HepG2 (cell line): ENCODE measurements at regions not wholly inside any gene's neighbourhood (a gene's known extent, or its start where the extent isn't known, plus 50 kb on each side); places are given as distances from the start of the nearest gene placed in this dataset.

Source experiments
- ATAC-seq: fragments of 200-7000 bp; cut with Tn5 transposase; 3 replicates; pipeline ENCODE4 v1.9.1; 2020; ENCODE audit warnings: mild to moderate bottlenecking, moderate library complexity
- BruUV-seq: library from RNA; stranded (reverse); fragments of 400-500 nt; replicated peaks from 2 replicates; lab custom pipeline; 2021; lab: Mats Ljungman, UMichigan
- CTCF ChIA-PET: fragments of 300-600 bp; formaldehyde crosslinking; extraction: SDS; loops from one replicate; lab custom pipeline; 2021; ENCODE audit warnings: low total read pairs, inconsistent platforms, low intra/inter-chr PET ratio; lab: Yijun Ruan, JAX
- POLR2A ChIA-PET: fragments of 350-600 bp; sonication (Branson Sonifier 250); formaldehyde crosslinking; loops from one replicate; lab custom pipeline; 2020; ENCODE audit warnings: antibody characterized with exemption, inconsistent platforms; lab: Yijun Ruan, JAX
- DNase-seq: peaks from one replicate; pipeline ENCODE4 v3.0.0-alpha.2; 2015; ENCODE audit warnings: low spot score
- FAIRE-seq: peaks from 3 replicates; lab custom pipeline; 2011; peaks lifted over from hg19 to GRCh38; lab: Jason Lieb, UNC
- H2AFZ ChIP-seq: one replicate; pipeline ENCODE4 v1.6.1; 2011; ENCODE audit warnings: low read length, inconsistent platforms
- H3K27ac ChIP-seq: fragments of 300-600 bp; 3 replicates; pipeline ENCODE4 v1.8.0; 2011; ENCODE audit warnings: mixed run types, mild to moderate bottlenecking, mixed read lengths, low read length, inconsistent platforms; ENCODE audit not compliant: insufficient read depth; ENCODE audit errors: extremely low read length
- H3K27me3 ChIP-seq, 2 experiments: fragments of 200-600 bp in 1 of 2; 2 replicates in 1 of 2; 3 replicates in 1 of 2; pipeline versions ENCODE4 v1.6.0 to v1.8.0; 2011; ENCODE audit warnings: low read length in 2 of 2, mild to moderate bottlenecking in 2 of 2, moderate library complexity in 2 of 2, inconsistent platforms in 1 of 2; ENCODE audit not compliant: insufficient read depth in 2 of 2, control insufficient read depth in 1 of 2
- H3K36me3 ChIP-seq, 2 experiments: fragments of 200-600 bp in 1 of 2; replicated peaks in 1 of 2; 2 replicates in 1 of 2; 3 replicates in 1 of 2; pipeline versions ENCODE4 v1.5.1 to v1.8.0; 2011; ENCODE audit warnings: low read length in 2 of 2, inconsistent platforms in 1 of 2; ENCODE audit not compliant: insufficient read depth in 2 of 2, control insufficient read depth in 1 of 2
- H3K4me1 ChIP-seq: 2 replicates; pipeline ENCODE4 v1.5.1; 2012; ENCODE audit warnings: low read length, inconsistent platforms; ENCODE audit not compliant: insufficient read depth
- H3K4me2 ChIP-seq: 2 replicates; pipeline ENCODE4 v1.6.0; 2011; ENCODE audit warnings: low read depth, low read length, inconsistent platforms
- H3K4me3 ChIP-seq, 3 experiments: fragments of 200-600 bp in 1 of 3; sonication (generic), shearing (Covaris generic) in 1 of 3; replicated peaks in 1 of 3; 2 replicates each; pipeline ENCODE4 v1.5.1; 2011 to 2016; ENCODE audit warnings: low read length in 3 of 3, inconsistent platforms in 2 of 3, low read depth in 2 of 3, mild to moderate bottlenecking in 2 of 3, control low read depth in 1 of 3, mixed read lengths in 1 of 3; ENCODE audit not compliant: insufficient read depth in 1 of 3
- H3K79me2 ChIP-seq: one replicate; pipeline ENCODE4 v1.6.1; 2011; ENCODE audit warnings: low read length, inconsistent platforms; ENCODE audit not compliant: insufficient read depth
- H3K9ac ChIP-seq: 2 replicates; pipeline ENCODE4 v1.6.0; 2011; ENCODE audit warnings: mild to moderate bottlenecking, low read depth, low read length, inconsistent platforms; ENCODE audit not compliant: insufficient read depth
- H3K9me3 ChIP-seq: 2 replicates; pipeline ENCODE4 v1.5.1; 2012; ENCODE audit warnings: mild to moderate bottlenecking, low read length
- H4K20me1 ChIP-seq: 2 replicates; pipeline ENCODE4 v1.6.0; 2011; ENCODE audit warnings: inconsistent platforms, mild to moderate bottlenecking, low read length, moderate library complexity; ENCODE audit not compliant: insufficient read depth
- ARID4A ChIP-seq: sonication (generic); formaldehyde crosslinking; IDR thresholded peaks from 2 replicates; pipeline ENCODE4 v1.5.0; 2020; ENCODE audit warnings: mild to moderate bottlenecking, missing genetic modification reagents, borderline replicate concordance
- NFKBIZ ChIP-seq: IDR thresholded peaks from 2 replicates; pipeline ENCODE4 v1.6.1; 2018; ENCODE audit warnings: missing genetic modification reagents, missing compliant biosample characterization
- PHF5A ChIP-seq: IDR thresholded peaks from one replicate; pipeline ENCODE4 v1.6.1; 2018; ENCODE audit warnings: low read depth, missing genetic modification reagents; ENCODE audit not compliant: unreplicated experiment
- SRSF9 ChIP-seq: fragments of 200-400 bp; formaldehyde crosslinking; IDR thresholded peaks from 2 replicates; pipeline ENCODE4 v1.6.1; 2018; ENCODE audit warnings: borderline replicate concordance, mild to moderate bottlenecking, low read depth, low read length; ENCODE audit not compliant: insufficient read depth, poor library complexity, severe bottlenecking
- ZFP36 ChIP-seq: fragments of 150-350 bp; IDR thresholded peaks from 2 replicates; pipeline ENCODE4 v1.6.1; 2018; ENCODE audit warnings: borderline replicate concordance, low read length, low read depth; ENCODE audit not compliant: partially characterized antibody
- ZFP82 ChIP-seq: sonication (generic); formaldehyde crosslinking; IDR thresholded peaks from 2 replicates; pipeline ENCODE4 v1.5.1; 2020; ENCODE audit warnings: mild to moderate bottlenecking, missing genetic modification reagents, borderline replicate concordance
- ZFYVE20 ChIP-seq: sonication (generic); formaldehyde crosslinking; IDR thresholded peaks from 2 replicates; pipeline ENCODE4 v1.8.0; 2023; ENCODE audit warnings: low read depth, mild to moderate bottlenecking, moderate library complexity, missing genetic modification reagents, borderline replicate concordance
- ZNF407 ChIP-seq: sonication (generic); formaldehyde crosslinking; IDR thresholded peaks from one replicate; pipeline ENCODE4 v1.5.1; 2020; ENCODE audit warnings: mild to moderate bottlenecking, missing genetic modification reagents; ENCODE audit errors: not compliant biosample characterization
- ZNF512 ChIP-seq: sonication (generic); formaldehyde crosslinking; IDR thresholded peaks from 2 replicates; pipeline ENCODE4 v1.4.0; 2020; ENCODE audit warnings: mild to moderate bottlenecking, missing genetic modification reagents
- ZNF781 ChIP-seq: sonication (generic); formaldehyde crosslinking; IDR thresholded peaks from 2 replicates; pipeline ENCODE4 v1.5.1; 2020; ENCODE audit warnings: borderline replicate concordance, mild to moderate bottlenecking, missing genetic modification reagents; ENCODE audit errors: not compliant biosample characterization
- WGBS: methylation state at CpG from one replicate; pipeline ENCODE4 v1.1.6; 2017; ENCODE audit warnings: low lambda C conversion rate; 5-methylcytosine and 5-hydroxymethylcytosine counted together
- in situ Hi-C: cut with HindIII; loops from 2 replicates; pipeline ENCODE4 v1.10.0; 2017; ENCODE audit warnings: low pct_unique_long_range_greater_than_20kb; ENCODE audit not compliant: extremely low pct_ligation_motif_present
- intact Hi-C: fragments of 100-400 bp; cut with micrococcal nuclease; formaldehyde crosslinking; loops from one replicate; pipeline ENCODE4 v1.10.0; 2022; ENCODE audit not compliant: unreplicated experiment

GRCh38 chr1:194277927-194278326 lies 1091.5 kb upstream of the B3GALT2 start:
- intact Hi-C loops (no loop called here), in situ Hi-C loops (no loop called here)
- Histone ChIP-seq H3K9ac (no peak overlapping the region), H2AFZ (no peak overlapping the region), H4K20me1 (no peaks in the 10 kb centered on the region), H3K4me1 (no peaks in the 10 kb centered on the region), H3K4me3 (no peak overlapping the region), H3K4me2 (no peak overlapping the region), H3K79me2 (no peaks in the 10 kb centered on the region), H3K27ac (no peak overlapping the region), H3K27me3 (no peaks in the 10 kb centered on the region), H3K9me3 (no peaks in the 10 kb centered on the region), H3K36me3 (no peaks in the 10 kb centered on the region)
- FAIRE-seq (no peak), ATAC-seq (no peak), DNase-seq (no peak)
- BruUV-seq: no TSS peak
- ChIA-PET CTCF (no interaction called here), POLR2A (no interaction called here)
- WGBS: 2% methylated on average over 6 of the region's 6 CpGs
- TF ChIP-seq ZNF781 (CRISPR knock-in tag): no peak
- TF ChIP-seq ZFP36: no peak
- TF ChIP-seq NFKBIZ (CRISPR knock-in tag): no peak
- no peak for TF ChIP-seq ZFYVE20 (CRISPR knock-in tag)
- TF ChIP-seq SRSF9: no peak
- TF ChIP-seq ARID4A (CRISPR knock-in tag): no peak
- no peak for TF ChIP-seq ZNF512 (CRISPR knock-in tag)
- TF ChIP-seq PHF5A (CRISPR knock-in tag): no peak
- no peak for TF ChIP-seq ZNF407 (CRISPR knock-in tag)
- no peak for TF ChIP-seq ZFP82 (CRISPR knock-in tag)
